OCI-M2 (cell line): ENCODE measurements at regions not wholly inside any gene's neighbourhood (a gene's known extent, or its start where the extent isn't known, plus 50 kb on each side); places are given as distances from the start of the nearest gene placed in this dataset.
"Not testable (repeated sequence)": the region's sequence is repeated elsewhere in the genome, so short reads cannot be mapped to it uniquely, and the experiment has no call there.

Source experiments
- DNase-seq: peaks from one replicate; lab custom pipeline; 2025; ENCODE audit not compliant: unreplicated experiment; lab: John Stamatoyannopoulos, UW

DNA sequence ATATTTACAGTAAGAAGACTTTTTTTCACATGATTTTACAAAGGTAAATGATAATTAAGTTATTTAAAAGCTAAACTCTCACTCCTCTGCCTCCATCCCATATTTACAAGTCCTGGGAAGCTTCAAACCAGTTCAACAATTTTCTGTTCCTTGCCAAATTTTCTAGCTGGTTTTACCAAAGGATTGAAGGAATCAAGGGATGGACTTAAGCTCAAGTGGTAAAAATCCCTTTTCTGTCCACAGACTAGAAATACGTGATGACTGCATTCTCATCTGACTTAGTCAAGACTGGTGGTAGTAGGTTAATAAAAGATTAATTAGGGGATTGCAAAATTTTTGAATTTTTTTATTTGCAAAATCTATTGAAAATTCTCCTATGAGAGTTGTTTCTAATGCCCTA lies 297.3 kb downstream of the MTX2 start:
- no peak for DNase-seq

DNA sequence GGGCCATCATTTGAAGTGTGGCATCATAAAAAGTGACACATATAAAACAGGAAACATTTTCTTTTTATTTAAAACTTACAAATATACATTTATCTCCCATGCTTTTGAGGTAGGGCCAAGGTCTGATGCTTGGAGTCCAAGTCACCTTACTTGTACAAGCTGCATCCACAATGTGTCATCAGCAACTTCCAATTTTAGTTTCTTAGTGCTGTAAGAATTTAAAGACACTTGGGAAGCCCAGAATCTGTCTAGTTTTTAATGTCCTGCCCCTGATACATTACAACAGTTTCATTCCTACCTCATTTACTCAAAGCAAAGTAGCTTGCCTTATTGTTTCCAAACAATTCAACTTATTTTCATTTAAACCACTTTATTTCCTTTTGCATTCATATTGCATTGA lies 297.7 kb downstream of the MTX2 start:
- DNase-seq: no peak

GRCh38 chr2:176567361-176567760 lies 298.1 kb downstream of the MTX2 start:
- DNase-seq: no peak

- DNase-seq: no peak
These were observed 300.3 kb downstream of the MTX2 start for GRCh38 chr2:176569574-176569973.

DNA sequence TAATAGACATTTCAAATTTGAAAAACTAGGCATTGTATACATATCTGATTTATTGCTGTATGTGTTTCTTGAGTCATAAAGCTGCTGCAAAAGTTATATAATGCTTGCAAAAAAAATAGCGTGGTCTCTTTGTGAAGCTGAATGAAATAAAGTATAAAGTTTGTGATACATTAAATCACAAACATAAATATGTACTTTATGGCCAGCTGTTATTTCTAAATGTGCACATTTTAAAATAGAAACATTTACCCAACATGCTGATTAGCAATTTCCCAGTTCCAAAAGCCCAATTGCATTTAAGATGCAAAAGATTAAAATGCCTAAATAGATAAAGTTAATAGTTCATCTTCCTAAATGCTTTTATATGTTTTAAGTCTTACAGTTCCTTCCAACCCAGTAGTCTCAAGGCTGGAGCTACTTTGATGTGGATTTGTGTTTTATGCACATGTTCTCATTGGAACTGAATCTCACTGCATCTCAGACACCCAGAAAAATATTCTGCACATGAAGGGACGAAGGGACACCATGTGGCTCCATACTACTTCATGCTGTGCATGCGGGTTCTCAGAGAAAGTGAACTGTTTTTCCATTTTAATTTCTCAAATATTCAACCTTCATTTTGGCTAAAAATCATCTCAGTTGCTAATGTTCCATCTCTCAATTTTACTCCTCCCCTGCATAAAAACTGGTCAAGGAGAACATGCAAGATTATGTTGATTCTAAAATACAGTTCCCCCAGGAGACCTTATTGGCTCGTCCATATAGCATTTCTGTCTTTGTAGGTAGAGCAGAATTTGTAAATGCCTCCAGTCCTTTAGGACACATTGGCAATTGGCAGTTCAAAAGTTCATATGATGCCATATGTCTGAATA lies 304.6 kb downstream of the MTX2 start:
- no peak for DNase-seq

GRCh38 chr2:176574484-176575236 lies 305.4 kb downstream of the MTX2 start:
- DNase-seq: no peak

DNA sequence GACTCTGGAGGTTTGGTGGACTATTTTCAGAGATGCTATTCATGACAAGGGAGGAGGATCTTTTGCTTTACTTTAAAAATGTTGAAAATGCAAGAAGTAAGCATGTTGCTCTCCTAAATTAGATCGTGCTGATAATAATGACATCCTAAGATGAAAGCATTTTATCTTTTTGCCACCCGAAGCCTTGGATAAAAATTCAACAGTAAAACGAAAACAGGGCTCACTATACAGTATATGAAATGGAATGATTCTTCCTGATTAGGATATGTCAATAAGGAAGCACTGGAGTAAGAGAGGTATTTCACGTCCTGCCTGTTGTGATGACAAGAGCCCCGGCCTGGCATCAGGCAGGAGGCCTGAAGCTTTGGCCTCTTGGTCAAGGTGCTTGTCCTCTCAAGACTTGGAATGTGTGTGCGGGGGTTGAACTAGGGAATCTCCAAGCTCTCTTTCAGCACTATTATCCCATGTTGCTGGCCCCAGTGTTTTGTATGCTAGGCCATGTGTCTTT lies 306.0 kb downstream of the MTX2 start:
- no peak for DNase-seq

DNA sequence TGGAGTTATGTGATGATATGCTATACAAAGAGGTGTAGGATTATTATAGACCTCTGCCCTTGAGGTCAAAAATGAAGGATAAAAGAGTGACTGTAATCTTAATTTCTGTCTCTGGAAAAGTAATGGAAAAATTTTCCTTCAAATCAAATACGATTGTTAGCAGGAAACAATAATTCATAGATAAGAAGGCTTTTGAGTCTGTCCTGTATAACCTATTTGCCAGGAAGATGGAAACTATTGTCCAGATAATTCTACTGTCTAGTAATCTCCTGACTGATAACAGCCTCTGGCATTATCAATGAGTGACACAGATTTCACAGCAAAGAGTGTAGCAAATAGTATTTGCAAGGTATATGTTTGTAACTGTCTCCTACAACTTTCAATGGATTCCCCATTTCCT lies 307.8 kb downstream of the MTX2 start:
- DNase-seq: no peak

- DNase-seq: not testable (repeated sequence)
These were observed 309.1 kb downstream of the MTX2 start for GRCh38 chr2:176578292-176578691.

GRCh38 chr2:176579608-176580007 lies 310.4 kb downstream of the MTX2 start:
- no peak for DNase-seq

- no peak for DNase-seq
These were observed 312.4 kb downstream of the MTX2 start for GRCh38 chr2:176581557-176582165.

- DNase-seq: no peak
These were observed 312.9 kb downstream of the MTX2 start for GRCh38 chr2:176582176-176582575.

GRCh38 chr2:176582990-176583481 lies 313.8 kb downstream of the MTX2 start:
- DNase-seq: no peak

GRCh38 chr2:176583607-176584006 lies 314.4 kb downstream of the MTX2 start:
- DNase-seq: no peak

DNA sequence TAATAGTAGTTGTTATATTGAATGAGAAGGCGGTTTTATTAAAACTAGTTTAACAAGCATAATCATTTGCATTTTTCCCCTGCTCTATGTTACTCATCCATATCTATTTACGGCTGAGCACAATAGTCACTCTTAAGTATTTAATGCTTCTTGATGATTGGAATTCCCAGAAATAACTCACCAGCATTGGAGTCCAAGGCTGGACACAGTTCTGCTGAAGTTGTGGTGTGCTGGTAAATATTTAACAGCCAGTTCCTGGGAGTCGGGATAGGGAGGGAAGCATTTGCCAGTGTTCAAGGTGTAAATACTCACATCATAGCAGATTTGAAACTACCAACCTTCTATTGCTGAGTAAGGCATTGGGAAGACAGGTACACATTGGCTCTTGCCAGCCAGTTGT lies 315.1 kb downstream of the MTX2 start:
- DNase-seq: no peak

DNA sequence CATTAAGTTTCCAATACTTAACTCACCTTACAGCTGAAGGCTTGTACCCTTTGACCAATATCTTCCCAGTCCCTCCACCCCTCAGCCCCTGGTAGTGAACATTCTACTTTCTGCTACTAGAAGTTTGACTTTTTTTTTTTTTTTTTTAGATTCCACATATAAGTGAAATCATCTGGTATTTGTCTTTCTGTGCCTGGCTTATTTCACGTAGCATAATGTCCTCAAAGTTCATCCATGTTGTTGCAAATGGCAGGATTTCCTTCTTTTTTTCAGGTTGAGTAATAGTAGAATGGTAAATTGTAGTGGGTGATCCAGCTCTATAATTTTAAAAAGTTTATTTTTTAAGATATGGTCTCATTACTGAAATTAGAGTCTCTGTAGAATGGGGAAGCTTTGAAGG lies 316.0 kb downstream of the MTX2 start:
- no peak for DNase-seq

- no peak for DNase-seq
These were observed 316.5 kb downstream of the MTX2 start for GRCh38 chr2:176585791-176586190.

DNA sequence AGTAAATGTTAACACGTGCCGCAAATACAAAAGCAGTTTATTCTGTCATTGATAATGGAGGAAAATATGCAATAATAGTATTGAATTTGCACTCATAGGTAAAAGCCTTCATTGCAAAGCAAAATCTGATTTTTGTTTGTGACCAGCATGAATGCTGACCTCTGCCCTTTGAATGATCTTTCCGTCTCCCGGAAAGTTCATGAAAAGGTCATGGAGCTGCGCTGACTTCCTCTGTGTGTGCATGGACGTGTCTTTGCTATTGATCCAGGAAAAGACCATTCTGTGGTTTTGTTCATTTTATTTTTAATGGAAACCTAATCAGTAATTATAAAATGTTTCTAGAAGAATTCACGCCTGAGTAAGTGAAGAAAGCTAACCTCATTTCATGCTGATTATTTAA lies 320.0 kb downstream of the MTX2 start:
- DNase-seq: no peak

DNA sequence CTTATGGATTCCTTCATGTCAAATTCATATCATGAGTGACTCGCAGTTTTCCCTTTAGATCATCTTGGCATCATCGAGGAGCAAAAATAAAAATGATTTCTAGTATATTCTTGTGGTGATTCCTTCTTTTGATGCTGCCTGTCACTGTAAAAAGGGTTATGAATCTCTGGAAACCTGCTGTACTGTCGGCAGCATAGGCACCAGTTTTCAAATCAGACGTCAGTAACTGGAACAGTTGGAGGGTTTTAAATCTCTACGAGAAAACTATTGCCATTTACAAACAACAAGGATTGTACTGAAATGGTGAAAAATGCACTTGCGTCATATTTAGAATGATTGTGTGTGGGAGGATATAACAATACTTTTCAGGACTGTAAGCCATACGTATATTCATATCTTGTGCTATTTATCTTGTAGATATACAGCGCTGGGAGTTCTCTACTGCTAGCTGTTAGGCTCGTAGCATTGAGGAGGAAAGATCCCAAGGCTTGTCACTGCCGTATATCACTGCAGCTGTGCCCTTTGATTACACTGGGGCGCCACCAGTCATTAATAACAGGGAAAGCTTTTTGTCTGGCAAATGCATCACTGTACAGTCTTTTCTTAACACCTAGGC lies 320.7 kb downstream of the MTX2 start:
- no peak for DNase-seq

GRCh38 chr2:176592216-176592615 lies 323.0 kb downstream of the MTX2 start:
- no peak for DNase-seq

GRCh38 chr2:176595986-176596385 lies 326.7 kb downstream of the MTX2 start:
- no peak for DNase-seq
